ENCODE measurements at regions not wholly inside any gene's neighbourhood (a gene's known extent, or its start where the extent isn't known, plus 50 kb on each side); places are given as distances from the start of the nearest gene placed in this dataset.

GRCh38 chr7:70944516-70944915 lies 187.4 kb upstream of the GALNT17 start (continued):
- TF ChIP-seq ATF2 (IDR thresholded peaks at IDR 0.05; ENCODE audit: low read length) = no peak
- no peak for TF ChIP-seq CEBPB (IDR thresholded peaks at IDR 0.05; ENCODE audit: low read depth, low read length)
- no peak for TF ChIP-seq SAP30 (IDR thresholded peaks at IDR 0.05; ENCODE audit: insufficient read depth, insufficient replicate concordance, low read length)

All from H1 (cell line).